ENCODE measurements at regions not wholly inside any gene's neighbourhood (a gene's known extent, or its start where the extent isn't known, plus 50 kb on each side); places are given as distances from the start of the nearest gene placed in this dataset.

DNA sequence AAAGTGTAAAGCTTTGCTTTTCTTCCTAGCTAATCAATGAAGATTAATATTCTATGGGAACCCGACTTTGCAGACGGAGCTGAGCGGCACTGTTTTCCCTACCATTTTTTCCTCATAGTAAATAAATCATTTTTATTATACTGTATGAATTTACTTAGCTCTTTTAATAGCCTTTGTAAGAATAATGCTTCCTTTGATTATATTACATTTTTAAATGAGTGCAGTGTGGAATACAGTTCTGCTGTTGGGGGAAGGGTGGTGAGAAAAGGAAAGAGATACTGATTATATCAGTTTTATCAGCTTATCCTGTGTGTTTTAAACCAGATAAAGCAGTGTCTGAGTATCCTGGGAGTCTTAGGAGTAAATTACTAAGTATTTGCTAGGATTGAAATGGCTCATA, 221.4 kb upstream of the RBFOX1 start:
- Histone ChIP-seq H3K79me2 (ENCODE audit: insufficient read depth, low read length) (no peaks in the 10 kb centered on the region), H3K27me3 (ENCODE audit: control insufficient read depth in 1 of 2, insufficient read depth in 2 of 2, low read length in 2 of 2) (no peaks in the 10 kb centered on the region), H2AFZ (ENCODE audit: low read length) (no peak overlapping the region), H3K27ac (ENCODE audit: extremely low read length, insufficient read depth, low read length) (no peak overlapping the region), H3K9me3 (ENCODE audit: low read length) (no peaks in the 10 kb centered on the region), H3K36me3 (replicated peaks in 1 of 2; ENCODE audit: control insufficient read depth in 1 of 2, insufficient read depth in 2 of 2, low read length in 2 of 2) (no peaks in the 10 kb centered on the region), H3K4me1 (ENCODE audit: insufficient read depth, low read length) (no peaks in the 10 kb centered on the region), H4K20me1 (ENCODE audit: insufficient read depth, low read length) (no peaks in the 10 kb centered on the region), H3K9ac (ENCODE audit: insufficient read depth, low read depth, low read length) (no peak overlapping the region), H3K4me2 (ENCODE audit: low read depth, low read length) (no peak overlapping the region), H3K4me3 (replicated peaks in 1 of 3; ENCODE audit: insufficient read depth in 1 of 3, low read depth in 2 of 3, low read length in 3 of 3) (no peak overlapping the region)
- no peak for TF ChIP-seq ZSCAN30 (CRISPR knock-in tag; IDR thresholded peaks at IDR 0.05)
- no peak for TF ChIP-seq ZNF790 (CRISPR knock-in tag; IDR thresholded peaks at IDR 0.05; ENCODE audit: borderline replicate concordance)
- ChIA-PET CTCF (ENCODE audit: low intra/inter-chr PET ratio, low total read pairs) (no interaction called here), POLR2A (no interaction called here)
- FAIRE-seq (no peak), DNase-seq (ENCODE audit: low spot score) (no peak), ATAC-seq (no peak)
- in situ Hi-C loops (cut with HindIII; ENCODE audit: extremely low pct_ligation_motif_present, low pct_unique_long_range_greater_than_20kb) (no loop called here), intact Hi-C loops (cut with micrococcal nuclease; ENCODE audit: unreplicated experiment) (no loop called here)
- BruUV-seq (replicated peaks) = no TSS peak
- WGBS (ENCODE audit: low lambda C conversion rate) = 1% methylated on average over 3 of the region's 3 CpGs

DNA sequence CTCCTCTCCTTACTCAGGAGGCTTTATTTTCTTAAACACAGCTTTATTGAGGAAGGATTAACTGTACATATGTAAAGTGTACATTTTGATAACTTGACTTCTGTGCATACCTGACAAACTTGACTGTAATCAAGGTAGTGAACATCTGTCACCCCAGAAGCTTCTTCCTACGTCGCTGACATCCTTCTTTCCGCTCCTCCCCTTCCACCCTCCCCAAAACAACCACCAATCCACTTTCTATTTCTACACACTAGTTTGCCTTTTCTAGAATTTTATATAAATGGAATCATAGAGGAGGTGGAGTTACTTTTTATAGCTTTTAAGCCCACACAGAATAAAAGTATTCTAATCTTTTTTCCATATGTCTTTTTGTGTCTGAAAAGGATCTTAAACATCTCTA, 225.2 kb upstream of the RBFOX1 start:
- intact Hi-C loops (cut with micrococcal nuclease; ENCODE audit: unreplicated experiment) (no loop called here), in situ Hi-C loops (cut with HindIII; ENCODE audit: extremely low pct_ligation_motif_present, low pct_unique_long_range_greater_than_20kb) (no loop called here)
- Histone ChIP-seq H3K9me3 (ENCODE audit: low read length) (no peaks in the 10 kb centered on the region), H3K9ac (ENCODE audit: insufficient read depth, low read depth, low read length) (no peak overlapping the region), H2AFZ (ENCODE audit: low read length) (no peak overlapping the region), H3K4me1 (ENCODE audit: insufficient read depth, low read length) (no peaks in the 10 kb centered on the region), H3K27me3 (ENCODE audit: control insufficient read depth in 1 of 2, insufficient read depth in 2 of 2, low read length in 2 of 2) (no peaks in the 10 kb centered on the region), H3K4me3 (replicated peaks in 1 of 3; ENCODE audit: insufficient read depth in 1 of 3, low read depth in 2 of 3, low read length in 3 of 3) (no peak overlapping the region), H3K79me2 (ENCODE audit: insufficient read depth, low read length) (no peaks in the 10 kb centered on the region), H3K36me3 (replicated peaks in 1 of 2; ENCODE audit: control insufficient read depth in 1 of 2, insufficient read depth in 2 of 2, low read length in 2 of 2) (no peaks in the 10 kb centered on the region), H3K27ac (ENCODE audit: extremely low read length, insufficient read depth, low read length) (no peak overlapping the region), H4K20me1 (ENCODE audit: insufficient read depth, low read length) (no peaks in the 10 kb centered on the region), H3K4me2 (ENCODE audit: low read depth, low read length) (no peak overlapping the region)
- ChIA-PET CTCF (ENCODE audit: low intra/inter-chr PET ratio, low total read pairs) (no interaction called here), POLR2A (no interaction called here)
- ATAC-seq (no peak), DNase-seq (ENCODE audit: low spot score) (no peak), FAIRE-seq (no peak)
- no TSS peak for BruUV-seq (replicated peaks)
- TF ChIP-seq GLI4 (CRISPR knock-in tag; IDR thresholded peaks at IDR 0.05; ENCODE audit: borderline replicate concordance) (no peak), RBFOX2 (IDR thresholded peaks at IDR 0.05; ENCODE audit: low read depth, low read length) (no peak)
- TF ChIP-seq, protein P1, sequence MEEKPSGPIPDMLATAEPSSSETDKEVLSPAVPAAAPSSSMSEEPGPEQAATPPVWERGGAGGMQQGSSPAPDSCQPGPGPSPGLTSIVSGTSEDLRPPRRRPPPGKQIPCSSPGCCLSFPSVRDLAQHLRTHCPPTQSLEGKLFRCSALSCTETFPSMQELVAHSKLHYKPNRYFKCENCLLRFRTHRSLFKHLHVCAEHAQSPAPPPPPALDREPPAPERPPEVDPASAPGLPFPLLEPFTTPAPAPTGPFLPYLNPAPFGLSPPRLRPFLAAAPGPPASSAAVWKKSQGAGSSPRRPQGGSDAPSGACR (CRISPR knock-in tag; IDR thresholded peaks at IDR 0.05) = no peak
- WGBS (ENCODE audit: low lambda C conversion rate) = under 1% methylated on average over 3 of the region's 3 CpGs

Measured in HepG2 (cell line).